ENCODE measurements at regions not wholly inside any gene's neighbourhood (a gene's known extent, or its start where the extent isn't known, plus 50 kb on each side); places are given as distances from the start of the nearest gene placed in this dataset.

GRCh38 chr18:29378651-29379136 lies 1201.8 kb upstream of the CDH2 start:
- TF ChIP-seq, protein P1, sequence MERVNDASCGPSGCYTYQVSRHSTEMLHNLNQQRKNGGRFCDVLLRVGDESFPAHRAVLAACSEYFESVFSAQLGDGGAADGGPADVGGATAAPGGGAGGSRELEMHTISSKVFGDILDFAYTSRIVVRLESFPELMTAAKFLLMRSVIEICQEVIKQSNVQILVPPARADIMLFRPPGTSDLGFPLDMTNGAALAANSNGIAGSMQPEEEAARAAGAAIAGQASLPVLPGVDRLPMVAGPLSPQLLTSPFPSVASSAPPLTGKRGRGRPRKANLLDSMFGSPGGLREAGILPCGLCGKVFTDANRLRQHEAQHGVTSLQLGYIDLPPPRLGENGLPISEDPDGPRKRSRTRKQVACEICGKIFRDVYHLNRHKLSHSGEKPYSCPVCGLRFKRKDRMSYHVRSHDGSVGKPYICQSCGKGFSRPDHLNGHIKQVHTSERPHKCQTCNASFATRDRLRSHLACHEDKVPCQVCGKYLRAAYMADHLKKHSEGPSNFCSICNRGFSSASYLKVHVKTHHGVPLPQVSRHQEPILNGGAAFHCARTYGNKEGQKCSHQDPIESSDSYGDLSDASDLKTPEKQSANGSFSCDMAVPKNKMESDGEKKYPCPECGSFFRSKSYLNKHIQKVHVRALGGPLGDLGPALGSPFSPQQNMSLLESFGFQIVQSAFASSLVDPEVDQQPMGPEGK (CRISPR knock-in tag; IDR thresholded peaks at IDR 0.05; ENCODE audit: borderline replicate concordance), result no peak
- TF ChIP-seq ESRRG (CRISPR knock-in tag; IDR thresholded peaks at IDR 0.05) (no peak), ZFP3 (CRISPR knock-in tag; IDR thresholded peaks at IDR 0.05) (no peak)

Data from SK-N-SH treated with all-trans-retinoic acid at 6 μM for 48 hours (cell line).